DMS153 treated with DMSO at 0.1 percent for 48 hours (cell line): ENCODE measurements at regions not wholly inside any gene's neighbourhood (a gene's known extent, or its start where the extent isn't known, plus 50 kb on each side); places are given as distances from the start of the nearest gene placed in this dataset.
"Not testable (repeated sequence)": the region's sequence is repeated elsewhere in the genome, so short reads cannot be mapped to it uniquely, and the experiment has no call there.

Source experiments
- DNase-seq: peaks from one replicate; lab custom pipeline; 2025; ENCODE audit not compliant: unreplicated experiment; lab: John Stamatoyannopoulos, UW

DNA sequence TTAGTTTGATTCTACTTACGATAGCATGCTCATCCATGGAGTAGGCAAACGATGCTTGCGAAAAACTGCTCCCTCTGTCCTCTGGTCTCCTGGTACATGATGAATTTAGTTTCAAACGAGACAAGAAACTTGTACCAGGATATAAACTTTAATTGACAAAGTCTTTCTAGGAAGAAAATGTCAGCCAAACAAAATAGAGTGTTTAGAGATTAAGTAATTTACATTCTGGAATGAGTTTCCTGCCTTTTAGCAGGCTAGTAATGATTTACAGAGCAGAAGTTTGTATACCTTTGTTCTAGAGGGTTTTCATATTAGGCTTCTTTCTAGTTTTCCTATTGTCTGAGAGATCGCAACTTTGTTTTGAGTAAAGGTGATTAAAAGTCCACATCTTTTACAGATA, 206.9 kb downstream of the RPL10L start:
- no peak for DNase-seq

DNA sequence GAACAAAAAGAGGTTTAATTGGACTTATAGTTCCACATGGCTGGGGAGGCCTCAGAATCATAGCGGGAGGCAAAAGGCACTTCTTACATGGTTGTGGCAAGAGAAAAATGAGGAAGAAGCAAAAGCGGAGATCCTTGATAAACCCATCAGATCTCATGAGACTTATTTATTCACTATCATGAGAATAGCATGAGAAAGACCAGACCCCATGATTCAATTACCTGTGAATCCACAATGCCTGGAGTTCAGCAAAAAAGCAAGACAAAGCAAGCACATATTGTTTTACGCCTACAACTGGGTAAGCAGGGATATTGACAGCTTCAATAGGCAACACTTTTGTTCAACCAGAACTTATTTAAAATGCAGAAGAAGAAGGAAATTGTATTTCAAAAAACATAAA, 218.2 kb downstream of the RPL10L start:
- no peak for DNase-seq

GRCh38 chr14:46432516-46432915, 219.1 kb downstream of the RPL10L start:
- DNase-seq = no peak

- DNase-seq = no peak
Observed at GRCh38 chr14:46417066-46417465, 234.5 kb downstream of the RPL10L start.

DNA sequence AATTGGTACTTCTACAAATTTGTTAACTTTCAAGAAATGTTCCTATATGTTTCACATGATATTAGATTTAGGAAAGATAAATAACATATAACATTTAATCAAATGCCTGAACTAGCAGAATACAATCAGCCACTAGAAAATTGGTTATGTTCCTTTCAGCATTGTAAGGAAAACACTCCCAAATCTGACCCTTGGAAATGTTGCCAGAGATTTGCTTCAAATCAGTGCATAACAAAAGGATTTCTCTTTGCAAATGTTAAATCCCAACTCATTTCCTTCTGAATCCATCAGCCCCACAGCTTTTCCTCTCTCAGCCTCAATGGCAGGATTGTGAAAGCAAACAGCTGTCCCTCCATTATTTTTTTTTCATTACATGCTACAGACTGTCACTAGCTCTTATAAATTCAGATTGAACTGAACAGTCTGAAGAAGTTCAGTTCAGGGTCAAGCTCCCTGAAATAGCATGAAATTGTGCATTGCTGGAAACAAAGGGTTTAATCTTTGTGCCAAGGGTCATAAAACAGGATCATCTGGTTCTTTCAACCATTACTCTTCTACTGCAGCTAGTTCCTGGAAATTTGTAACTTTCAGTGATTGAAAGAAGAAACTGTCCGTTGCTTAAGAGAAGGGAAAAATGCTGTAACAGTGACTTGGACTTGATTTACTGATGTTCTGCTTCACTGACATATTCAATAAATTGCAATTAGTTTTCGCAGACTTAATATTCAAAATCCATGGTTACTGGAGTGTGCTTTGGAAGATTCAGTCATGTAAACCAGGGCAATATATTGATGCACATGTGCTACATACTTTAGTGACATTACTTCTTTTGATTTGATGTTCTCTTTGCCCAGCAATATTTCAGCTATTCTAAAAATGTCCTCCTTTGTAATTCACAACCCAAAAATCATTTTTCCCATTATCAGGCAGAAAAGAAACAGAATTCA, 246.4 kb downstream of the RPL10L start:
- no peak for DNase-seq

- DNase-seq = not testable (repeated sequence)
Observed at GRCh38 chr14:46402001-46402690, 249.4 kb downstream of the RPL10L start.

DNA sequence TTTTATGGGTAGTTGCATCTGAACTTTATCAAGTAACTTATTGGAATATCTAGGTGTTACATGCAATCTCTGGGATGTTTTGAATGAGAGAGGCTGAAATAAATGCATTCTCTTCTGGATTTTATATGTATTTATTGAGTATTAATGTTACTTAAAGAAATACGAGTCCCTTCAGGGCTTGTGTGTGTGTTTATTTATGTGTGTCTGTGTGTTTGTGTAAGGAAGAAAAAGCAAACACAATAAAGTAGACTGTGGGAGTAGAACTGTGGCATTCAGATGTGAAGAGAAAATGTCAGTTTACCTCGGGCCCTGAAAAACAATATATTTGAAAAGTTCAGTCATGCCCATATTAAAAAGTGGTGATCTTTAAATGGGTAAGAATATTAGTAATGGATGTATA, 250.5 kb downstream of the RPL10L start:
- DNase-seq = no peak

DNA sequence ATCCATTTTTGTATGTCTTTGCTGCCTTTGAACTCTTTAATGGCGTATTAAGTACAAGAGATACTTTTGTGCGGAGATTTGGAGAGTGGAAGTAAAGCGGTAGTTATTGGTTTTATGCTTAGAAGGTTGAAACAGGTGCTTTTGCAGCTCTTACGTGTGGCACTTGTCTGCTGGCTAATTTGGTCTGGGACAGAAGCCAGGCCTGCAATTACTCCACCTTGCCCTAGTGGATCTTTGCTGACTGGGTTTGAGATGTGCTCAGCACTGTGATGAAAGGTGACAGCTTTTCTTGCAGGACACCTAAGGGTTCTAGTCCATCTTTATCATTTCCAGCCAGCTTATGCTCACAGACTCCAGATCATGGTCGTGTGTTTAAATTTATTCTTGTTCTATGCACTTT, 252.5 kb downstream of the RPL10L start:
- DNase-seq = no peak

DNA sequence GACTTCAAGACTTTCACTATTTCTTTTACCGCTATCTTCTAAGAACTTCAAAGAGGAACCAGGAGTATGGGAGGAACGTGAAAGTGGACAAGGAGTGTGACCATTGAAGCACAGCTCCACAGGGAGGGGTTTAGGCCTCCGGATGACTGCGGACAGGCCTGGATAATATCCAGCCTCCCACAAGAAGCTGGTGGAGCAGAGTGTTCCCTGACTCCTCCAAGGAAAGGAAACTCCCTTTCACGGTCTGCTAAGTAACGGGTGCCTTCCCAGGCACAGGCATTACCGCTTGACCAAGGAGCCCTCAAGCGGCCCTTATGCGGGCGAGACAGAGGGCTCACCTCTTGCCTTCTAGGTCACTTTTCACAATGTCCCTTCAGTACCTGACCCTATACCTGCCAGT, 267.0 kb downstream of the RPL10L start:
- no peak for DNase-seq

DNA sequence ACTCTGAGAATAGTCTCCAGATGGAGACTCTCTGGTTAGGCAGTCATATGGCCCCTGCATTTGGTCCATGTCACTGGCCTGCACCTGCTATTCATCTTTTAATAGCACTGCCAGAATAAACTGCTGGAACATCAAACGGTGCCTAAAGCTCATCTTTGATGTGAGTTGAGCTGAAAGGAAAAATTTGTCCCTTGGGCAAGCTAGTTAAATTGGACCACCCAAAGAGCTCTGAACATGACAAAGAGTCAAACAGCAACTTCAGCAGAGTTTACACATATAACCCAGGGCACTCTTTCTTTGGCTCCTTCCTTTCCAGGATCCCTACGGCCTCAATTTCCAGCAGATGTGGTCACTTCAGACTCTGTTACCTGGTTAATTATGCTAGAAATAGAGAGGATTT, 269.9 kb downstream of the RPL10L start:
- no peak for DNase-seq

DNA sequence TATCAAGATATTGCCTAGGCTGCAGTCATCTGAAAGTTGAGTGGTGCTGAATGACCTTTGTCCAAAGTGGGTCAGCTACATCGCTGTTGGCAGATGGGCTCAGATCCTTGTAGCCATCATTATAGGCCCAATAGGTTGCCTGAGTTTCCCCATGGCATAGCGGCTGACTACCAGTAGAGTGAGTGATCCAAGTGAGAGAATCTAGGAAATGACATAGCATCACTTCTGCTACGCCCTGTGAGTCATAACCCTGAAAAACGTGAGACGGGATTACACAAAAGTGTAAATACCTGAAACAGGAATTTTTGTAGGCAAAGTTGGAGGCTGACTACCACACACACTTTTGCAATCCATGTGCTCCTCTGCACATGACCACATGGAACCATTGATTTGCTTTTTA, 273.3 kb downstream of the RPL10L start:
- DNase-seq = no peak

DNA sequence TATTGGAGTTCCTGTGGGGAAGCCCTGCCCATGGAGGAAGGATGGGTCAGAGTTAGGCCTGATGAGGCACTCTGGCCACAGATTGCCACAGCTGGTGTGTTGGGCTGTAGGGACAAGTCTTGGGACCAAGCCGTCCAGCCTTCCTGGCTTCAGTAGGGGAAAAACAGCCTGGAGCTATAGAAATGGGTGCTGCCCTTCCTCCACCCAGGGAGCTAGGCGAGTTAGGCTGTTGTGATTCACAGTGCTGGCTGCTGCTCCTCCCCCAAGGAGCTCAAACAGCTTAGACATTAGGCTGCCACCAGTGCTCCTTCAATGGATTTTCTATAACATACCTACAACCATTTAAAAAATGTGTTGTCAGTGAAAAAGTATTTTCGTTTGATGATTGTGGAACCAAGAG, 274.3 kb downstream of the RPL10L start:
- DNase-seq = no peak

- no peak for DNase-seq
Observed at GRCh38 chr14:46369391-46369790, 282.2 kb downstream of the RPL10L start.

- no peak for DNase-seq
Observed at GRCh38 chr14:46368275-46368674, 283.3 kb downstream of the RPL10L start.

DNA sequence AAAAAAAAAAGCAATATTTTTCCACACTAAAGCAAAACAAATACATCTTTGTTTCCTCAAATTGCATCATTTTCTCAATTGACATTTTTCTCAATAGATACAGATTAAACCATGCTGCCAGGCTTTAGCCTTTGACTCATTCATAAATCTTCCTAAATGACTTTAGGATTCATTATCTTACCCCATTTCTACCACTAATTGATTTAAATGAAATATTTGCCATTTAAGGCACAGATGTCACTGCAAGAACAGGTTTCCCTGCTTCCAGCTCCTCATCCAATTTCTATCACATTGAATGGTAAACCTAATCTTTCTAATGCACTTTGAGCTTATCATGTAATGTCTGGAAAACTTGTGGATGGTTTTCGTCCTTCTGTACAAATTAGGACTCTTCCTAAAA, 298.7 kb downstream of the RPL10L start:
- DNase-seq = no peak

- DNase-seq = no peak
Observed at GRCh38 chr14:46344327-46344937, 307.1 kb downstream of the RPL10L start.

DNA sequence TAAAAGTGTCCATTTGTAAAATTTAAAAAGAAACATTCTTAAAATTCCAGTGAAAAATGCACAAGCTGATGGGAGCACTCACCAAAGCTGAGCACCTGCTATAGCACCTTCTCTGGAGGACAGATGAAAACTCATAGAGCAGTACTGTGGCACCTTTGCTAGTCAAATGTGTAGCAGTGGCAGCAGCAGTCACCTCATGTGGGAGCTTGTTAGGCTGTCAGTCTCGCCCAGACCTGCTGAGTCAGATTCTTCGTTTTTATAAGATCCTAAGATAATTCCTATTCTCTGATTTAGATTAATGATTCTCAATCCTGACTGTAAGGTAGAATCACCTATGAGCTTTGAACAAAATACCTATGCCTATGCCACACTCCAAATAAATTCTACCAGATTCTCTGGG, 325.8 kb downstream of the RPL10L start:
- DNase-seq = no peak

DNA sequence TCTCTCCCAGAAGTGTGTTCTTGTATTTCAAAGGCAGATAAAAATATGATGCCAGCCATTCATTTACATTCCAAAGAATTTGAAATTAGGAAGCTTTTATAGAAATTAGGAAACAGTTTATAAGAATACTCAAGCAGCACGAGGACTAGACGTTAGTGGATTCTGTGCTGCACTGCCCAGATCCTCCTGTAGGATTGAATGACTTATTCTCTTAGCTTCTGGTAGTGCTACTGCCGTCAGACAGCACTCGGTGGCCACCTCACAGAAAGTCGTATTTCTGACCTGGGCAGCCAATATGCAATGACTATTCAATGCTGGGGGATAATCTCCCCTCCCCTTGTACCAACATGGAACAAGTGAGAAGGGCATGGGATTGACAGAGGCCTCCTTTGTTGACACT, 326.4 kb downstream of the RPL10L start:
- DNase-seq = no peak

DNA sequence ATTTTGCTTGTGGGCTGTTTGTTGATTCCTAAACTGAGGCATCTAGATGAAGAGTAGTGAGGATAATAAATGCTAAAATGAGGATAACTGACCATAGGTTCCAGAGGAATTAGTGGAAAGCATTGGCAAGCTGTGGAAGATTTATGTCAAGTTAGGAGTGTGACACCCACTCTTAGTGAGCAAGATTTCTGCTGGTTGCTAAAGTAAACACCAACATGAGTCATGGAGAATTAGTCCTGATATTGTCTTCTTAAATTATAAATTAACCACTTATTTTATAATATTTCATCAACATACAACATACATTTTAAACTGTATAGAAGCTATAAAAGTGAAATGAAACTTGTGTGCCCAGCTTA, 328.2 kb downstream of the RPL10L start:
- no peak for DNase-seq

DNA sequence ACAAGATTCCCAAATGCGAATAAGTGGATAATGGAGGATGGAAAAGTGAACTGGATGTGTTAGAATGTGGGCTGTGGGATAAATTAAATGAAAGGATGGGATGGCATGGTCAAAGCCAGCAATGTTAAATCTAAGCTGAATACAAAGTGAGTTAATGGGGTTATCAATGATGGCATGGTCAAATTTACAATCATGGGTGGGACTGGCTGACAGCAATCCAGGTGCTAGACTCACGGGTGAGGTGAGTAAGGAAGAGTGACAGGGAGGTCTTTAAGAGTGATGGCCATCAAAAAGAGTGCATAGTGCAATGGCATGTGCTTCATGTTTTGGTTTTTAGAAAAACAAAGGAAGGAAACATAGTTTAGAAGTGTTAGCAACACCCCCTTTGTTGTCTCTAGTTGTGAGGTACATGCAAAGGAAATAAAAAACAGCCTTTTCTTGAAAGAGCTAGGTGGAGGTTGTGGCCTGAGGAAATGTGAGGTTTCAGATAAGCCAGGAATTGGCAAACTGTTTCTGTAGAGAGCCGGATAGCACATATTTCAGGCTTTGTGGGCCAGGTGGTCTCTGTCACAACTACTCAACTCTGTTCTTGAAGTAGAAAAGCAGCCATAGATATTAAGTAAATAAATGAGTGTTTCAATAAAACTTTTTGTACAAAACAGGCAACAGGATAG, 328.7 kb downstream of the RPL10L start:
- no peak for DNase-seq

GRCh38 chr14:46322076-46322475, 329.5 kb downstream of the RPL10L start:
- no peak for DNase-seq

GRCh38 chr14:46306267-46306666, 345.3 kb downstream of the RPL10L start:
- no peak for DNase-seq
